ENCODE measurements at regions not wholly inside any gene's neighbourhood (a gene's known extent, or its start where the extent isn't known, plus 50 kb on each side); places are given as distances from the start of the nearest gene placed in this dataset.

DNA sequence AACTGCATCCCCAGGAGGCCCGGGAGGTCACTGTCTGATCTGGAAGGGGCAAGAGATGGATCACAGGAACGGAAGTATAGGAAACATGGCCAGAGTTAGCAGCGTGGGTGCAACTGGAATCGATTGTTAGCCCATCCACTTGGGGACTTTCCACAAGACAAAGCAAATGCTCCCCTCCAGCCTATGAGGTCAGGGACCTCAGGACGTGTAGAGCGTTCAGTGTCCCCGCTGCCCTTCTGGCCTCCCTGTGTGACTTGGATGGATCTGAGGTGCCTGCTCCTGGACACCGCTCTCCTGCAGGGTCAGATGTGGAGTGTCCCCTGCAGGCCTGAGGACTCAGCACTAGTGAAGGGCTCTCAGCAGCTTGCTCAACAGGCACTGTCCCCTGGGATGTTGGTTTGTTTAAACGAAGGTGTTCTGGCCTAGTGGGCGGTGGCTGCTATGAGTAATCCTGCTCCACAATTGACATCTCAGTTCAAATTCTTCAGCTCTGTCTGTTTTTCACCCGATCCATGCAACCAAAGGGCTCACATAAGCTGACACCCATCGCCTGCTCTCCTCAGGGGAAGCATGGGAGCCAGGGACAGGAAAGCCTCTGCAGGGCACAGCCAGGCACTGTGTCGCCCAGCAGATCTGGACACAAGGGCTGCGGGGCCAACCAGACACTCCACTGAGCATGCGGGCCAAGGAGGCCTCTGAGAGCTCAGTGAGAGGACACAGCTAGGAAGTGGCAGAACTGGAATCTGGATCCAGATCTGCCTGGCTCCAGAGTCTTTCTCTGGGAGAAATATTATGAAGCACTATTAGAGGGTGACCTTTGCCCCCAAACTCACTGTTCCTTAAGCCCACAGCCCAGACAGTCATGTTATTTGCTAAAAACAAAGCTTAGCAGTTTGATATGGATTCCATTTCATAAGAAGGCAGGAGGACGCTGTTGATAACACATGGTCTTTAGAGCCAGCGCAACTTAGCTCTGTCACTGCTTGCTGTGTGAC lies 78.5 kb downstream of the RHOB start (continued):
- TF ChIP-seq MYNN (CRISPR knock-in tag; IDR thresholded peaks at IDR 0.05; ENCODE audit: low read depth) (no peak), AHDC1 (CRISPR knock-in tag; IDR thresholded peaks at IDR 0.05; ENCODE audit: borderline replicate concordance) (peak; percentile 56; the same call in 1 of the 2 replicates), ZNF615 (CRISPR knock-in tag; IDR thresholded peaks at IDR 0.05; ENCODE audit: borderline replicate concordance) (no peak), ZNF235 (CRISPR knock-in tag; IDR thresholded peaks at IDR 0.05; ENCODE audit: borderline replicate concordance) (no peak), PHF8 (CRISPR knock-in tag; IDR thresholded peaks at IDR 0.05) (peak; percentile 54; the same call in 1 of the 2 replicates), SP5 (CRISPR knock-in tag; IDR thresholded peaks at IDR 0.05; ENCODE audit: borderline replicate concordance, low read depth) (no peak; the same call in 1 of the 2 replicates), ZNF333 (CRISPR knock-in tag; IDR thresholded peaks at IDR 0.05; ENCODE audit: borderline replicate concordance) (0 out of 2 replicates have a peak, but pooled peaks have one; percentile 78), GPBP1L1 (CRISPR knock-in tag; IDR thresholded peaks at IDR 0.05) (no peak), HIC2 (CRISPR knock-in tag; IDR thresholded peaks at IDR 0.05; ENCODE audit: low read depth) (peak; percentile 76; the same call in 1 of the 2 replicates), FOSL2 (CRISPR knock-in tag; IDR thresholded peaks at IDR 0.05) (peak; percentile 92), SMC3 (IDR thresholded peaks at IDR 0.05; ENCODE audit: low read length) (peak; percentile 63), GTF2F1 (IDR thresholded peaks at IDR 0.05; ENCODE audit: low read length) (no peak), NFE2 (CRISPR knock-in tag; IDR thresholded peaks at IDR 0.05) (no peak), ZMYM3 (CRISPR knock-in tag; IDR thresholded peaks at IDR 0.05) (peak; percentile 79; the same call in 1 of the 2 replicates), HNRNPL (IDR thresholded peaks at IDR 0.05; ENCODE audit: low read depth, low read length) (no peak), MIXL1 (CRISPR knock-in tag; IDR thresholded peaks at IDR 0.05) (peak; percentile 60), ZFY (CRISPR knock-in tag; IDR thresholded peaks at IDR 0.05) (peak; percentile 84), ATRX (CRISPR knock-in tag; IDR thresholded peaks at IDR 0.05; ENCODE audit: borderline replicate concordance) (no peak), ZMAT5 (CRISPR knock-in tag; IDR thresholded peaks at IDR 0.05; ENCODE audit: borderline replicate concordance, low read depth) (no peak)

Measured in HepG2 (cell line).